ENCODE measurements at regions not wholly inside any gene's neighbourhood (a gene's known extent, or its start where the extent isn't known, plus 50 kb on each side); places are given as distances from the start of the nearest gene placed in this dataset.

GRCh38 chr1:224504297-224505041 lies 69.9 kb upstream of the WDR26 start:
- no peak for DNase-seq (ENCODE audit: low read depth)

GRCh38 chr1:224505454-224506093 lies 71.0 kb upstream of the WDR26 start:
- no peak for DNase-seq (ENCODE audit: low read depth)

GRCh38 chr1:224506141-224506814 lies 71.7 kb upstream of the WDR26 start:
- DNase-seq (ENCODE audit: low read depth) = peak; percentile 29

- DNase-seq (ENCODE audit: low read depth) = no peak
These were observed 73.3 kb upstream of the WDR26 start for GRCh38 chr1:224507771-224508523.

GRCh38 chr1:224509907-224510306 lies 75.3 kb upstream of the WDR26 start:
- peak; percentile 26 for DNase-seq (ENCODE audit: low read depth)

GRCh38 chr1:224510880-224511645 lies 76.5 kb upstream of the WDR26 start:
- DNase-seq (ENCODE audit: low read depth) = peak; percentile 74

GRCh38 chr1:224512600-224513151 lies 78.1 kb upstream of the WDR26 start:
- DNase-seq (ENCODE audit: low read depth) = no peak

GRCh38 chr1:224513383-224513782 lies 78.8 kb upstream of the WDR26 start:
- DNase-seq (ENCODE audit: low read depth) = no peak

- peak; percentile 83 for DNase-seq (ENCODE audit: low read depth)
These were observed 79.2 kb upstream of the WDR26 start for GRCh38 chr1:224513787-224514209.

- no peak for DNase-seq (ENCODE audit: low read depth)
These were observed 82.6 kb upstream of the WDR26 start for GRCh38 chr1:224517171-224517570.

GRCh38 chr1:224518528-224518927 lies 83.9 kb upstream of the WDR26 start:
- no peak for DNase-seq (ENCODE audit: low read depth)

GRCh38 chr1:224519874-224520273 lies 85.3 kb upstream of the WDR26 start:
- DNase-seq (ENCODE audit: low read depth) = no peak

- DNase-seq (ENCODE audit: low read depth) = no peak
These were observed 86.2 kb upstream of the WDR26 start for GRCh38 chr1:224520808-224521207.

- DNase-seq (ENCODE audit: low read depth) = no peak
These were observed 87.5 kb upstream of the WDR26 start for GRCh38 chr1:224521904-224522734.

- DNase-seq (ENCODE audit: low read depth) = peak; percentile 44
These were observed 89.1 kb upstream of the WDR26 start for GRCh38 chr1:224523676-224524075.

GRCh38 chr1:224524679-224525078 lies 90.1 kb upstream of the WDR26 start:
- peak; percentile 88 for DNase-seq (ENCODE audit: low read depth)

GRCh38 chr1:224525411-224526040 lies 90.6 kb upstream of the CNIH3 start:
- peak; percentile 90 for DNase-seq (ENCODE audit: low read depth)

GRCh38 chr1:224526771-224527170 lies 89.3 kb upstream of the CNIH3 start:
- no peak for DNase-seq (ENCODE audit: low read depth)

- peak; percentile 96 for DNase-seq (ENCODE audit: low read depth)
These were observed 87.2 kb upstream of the CNIH3 start for GRCh38 chr1:224528900-224529299.

GRCh38 chr1:224529844-224530243 lies 86.3 kb upstream of the CNIH3 start:
- no peak for DNase-seq (ENCODE audit: low read depth)
